GM23338 (cell line): ENCODE measurements at regions not wholly inside any gene's neighbourhood (a gene's known extent, or its start where the extent isn't known, plus 50 kb on each side); places are given as distances from the start of the nearest gene placed in this dataset.

ENCODE experiments used
- EZH2 ChIP-seq: fragments of 200-600 bp; sonication (generic); IDR thresholded peaks from one replicate; pipeline ENCODE4 v1.8.0; 2017; ENCODE audit warnings: antibody characterized with exemption, mild to moderate bottlenecking, low read depth; ENCODE audit not compliant: unreplicated experiment
- EZH2phosphoT487 ChIP-seq: fragments of 200-600 bp; sonication (generic); IDR thresholded peaks from one replicate; pipeline ENCODE4 v1.8.1; 2018; ENCODE audit warnings: antibody characterized with exemption; ENCODE audit not compliant: unreplicated experiment
- TF ChIP-seq, protein P1 (sequence below), 2 experiments: fragments of 200-600 bp in 1 of 2; sonication (generic) in 1 of 2; conservative IDR thresholded peaks; 2 replicates each; pipeline versions ENCODE4 v1.5.1 to v1.6.1; 2016 to 2017; ENCODE audit warnings: antibody characterized with exemption in 2 of 2, low read depth in 2 of 2, mild to moderate bottlenecking in 2 of 2, moderate library complexity in 1 of 2

DNA sequence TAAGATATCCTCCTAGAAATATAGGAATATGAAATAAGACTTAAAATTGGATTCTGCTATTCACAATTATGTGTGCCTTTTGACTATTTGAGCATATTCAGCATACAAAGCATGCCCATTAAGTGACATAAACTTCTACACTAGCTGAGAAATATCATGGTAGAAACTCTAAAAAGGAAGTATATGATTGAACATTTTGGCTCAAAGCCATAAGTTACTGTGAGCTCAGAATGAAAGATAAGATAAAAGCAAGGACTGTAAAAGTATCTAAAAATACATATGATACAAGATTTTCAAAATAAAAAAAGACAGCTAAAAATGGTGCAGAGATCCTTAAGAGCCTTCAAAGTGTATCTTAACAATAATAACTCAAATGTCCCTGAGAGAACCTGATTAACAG is 340.5 kb upstream of the SLC39A10 start:
- TF ChIP-seq, protein P1, sequence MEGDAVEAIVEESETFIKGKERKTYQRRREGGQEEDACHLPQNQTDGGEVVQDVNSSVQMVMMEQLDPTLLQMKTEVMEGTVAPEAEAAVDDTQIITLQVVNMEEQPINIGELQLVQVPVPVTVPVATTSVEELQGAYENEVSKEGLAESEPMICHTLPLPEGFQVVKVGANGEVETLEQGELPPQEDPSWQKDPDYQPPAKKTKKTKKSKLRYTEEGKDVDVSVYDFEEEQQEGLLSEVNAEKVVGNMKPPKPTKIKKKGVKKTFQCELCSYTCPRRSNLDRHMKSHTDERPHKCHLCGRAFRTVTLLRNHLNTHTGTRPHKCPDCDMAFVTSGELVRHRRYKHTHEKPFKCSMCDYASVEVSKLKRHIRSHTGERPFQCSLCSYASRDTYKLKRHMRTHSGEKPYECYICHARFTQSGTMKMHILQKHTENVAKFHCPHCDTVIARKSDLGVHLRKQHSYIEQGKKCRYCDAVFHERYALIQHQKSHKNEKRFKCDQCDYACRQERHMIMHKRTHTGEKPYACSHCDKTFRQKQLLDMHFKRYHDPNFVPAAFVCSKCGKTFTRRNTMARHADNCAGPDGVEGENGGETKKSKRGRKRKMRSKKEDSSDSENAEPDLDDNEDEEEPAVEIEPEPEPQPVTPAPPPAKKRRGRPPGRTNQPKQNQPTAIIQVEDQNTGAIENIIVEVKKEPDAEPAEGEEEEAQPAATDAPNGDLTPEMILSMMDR (conservative IDR thresholded peaks at IDR 0.05; ENCODE audit: low read depth in 2 of 2) = no peak
- no peak for TF ChIP-seq EZH2phosphoT487
- no peak for TF ChIP-seq EZH2
